NCI-H187 (cell line): ENCODE measurements at regions not wholly inside any gene's neighbourhood (a gene's known extent, or its start where the extent isn't known, plus 50 kb on each side); places are given as distances from the start of the nearest gene placed in this dataset.

Experiments
- DNase-seq, 2 experiments: peaks; one replicate each; lab custom pipeline; 2025; lab: John Stamatoyannopoulos, UW

DNA sequence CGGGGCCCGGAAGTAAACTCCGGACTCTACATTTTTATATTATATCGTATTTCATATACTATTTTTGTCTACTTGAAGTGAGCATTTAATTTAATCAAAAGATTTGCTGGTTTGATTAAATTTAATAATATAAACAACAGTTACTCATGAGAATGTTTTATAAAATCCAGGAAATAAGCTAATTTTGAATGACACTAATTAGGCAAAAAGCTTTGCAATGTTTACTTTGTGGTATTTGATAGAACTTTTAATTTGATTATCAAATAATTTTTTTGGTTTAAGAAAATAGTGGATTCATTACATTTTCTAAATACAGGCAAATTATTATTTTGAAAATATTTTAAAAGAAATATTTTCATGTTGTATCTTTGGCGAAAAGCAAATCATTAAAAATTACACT is 900.4 kb upstream of the CDH2 start:
- no peak for DNase-seq

DNA sequence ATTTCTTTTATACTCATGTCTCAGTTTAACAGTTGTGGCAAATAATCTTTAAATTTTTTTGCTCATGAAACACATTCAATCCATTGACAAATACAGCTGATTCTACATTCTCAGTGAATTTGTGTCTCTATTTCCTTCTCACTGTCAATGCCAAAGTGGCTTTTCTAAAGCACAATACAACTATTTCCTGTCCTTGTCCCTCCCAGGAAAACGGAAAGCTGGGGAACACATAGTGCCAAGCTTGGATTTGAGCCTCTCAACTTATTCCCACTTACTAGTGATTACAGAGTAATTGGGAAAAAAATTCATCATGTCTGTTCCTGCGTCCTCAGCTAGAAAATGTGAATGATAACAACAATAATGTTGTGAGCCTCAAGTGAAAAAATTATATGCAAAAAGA is 899.7 kb upstream of the CDH2 start:
- DNase-seq, result no peak

DNA sequence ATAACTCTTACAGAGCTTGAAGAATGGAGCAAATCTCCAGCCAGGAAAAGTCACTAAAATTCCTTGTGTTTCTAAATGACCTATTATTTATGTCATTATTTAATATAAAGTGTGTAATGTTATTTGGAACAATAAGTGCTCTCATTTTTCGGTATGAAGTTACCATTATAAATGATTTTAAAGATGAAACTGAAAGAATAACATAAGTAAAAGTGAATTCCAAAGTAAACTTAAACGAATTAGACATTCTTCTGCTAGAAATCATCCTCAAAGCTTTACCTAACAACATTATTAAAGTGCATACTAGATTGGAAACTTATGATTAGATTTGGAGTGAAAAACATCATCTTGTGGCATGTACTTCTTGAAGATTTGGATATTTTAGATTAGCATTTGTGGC is 897.2 kb upstream of the CDH2 start:
- DNase-seq, result no peak

- no peak for DNase-seq
Observed at GRCh38 chr18:29071869-29072268, 894.9 kb upstream of the CDH2 start.

GRCh38 chr18:29063346-29063745 is 886.4 kb upstream of the CDH2 start:
- no peak for DNase-seq

DNA sequence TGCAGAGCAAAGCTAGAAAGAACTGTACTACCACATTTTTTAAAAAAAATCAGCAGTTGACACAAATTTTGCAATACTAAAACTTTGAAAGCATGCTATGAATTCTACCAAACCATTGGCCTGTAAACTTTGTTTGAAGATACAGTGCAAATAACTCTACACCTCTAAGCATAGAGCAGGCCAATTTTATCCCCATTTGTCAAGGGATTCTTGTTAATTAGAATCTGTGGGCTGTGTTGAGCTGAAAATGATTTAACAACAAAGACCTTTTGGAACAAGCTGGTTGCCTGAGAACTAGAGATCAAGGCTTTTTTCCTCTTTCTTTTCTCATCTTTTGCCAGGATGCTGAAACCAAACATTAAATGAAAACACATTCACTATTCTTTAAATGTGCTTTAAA is 886.0 kb upstream of the CDH2 start:
- no peak for DNase-seq

DNA sequence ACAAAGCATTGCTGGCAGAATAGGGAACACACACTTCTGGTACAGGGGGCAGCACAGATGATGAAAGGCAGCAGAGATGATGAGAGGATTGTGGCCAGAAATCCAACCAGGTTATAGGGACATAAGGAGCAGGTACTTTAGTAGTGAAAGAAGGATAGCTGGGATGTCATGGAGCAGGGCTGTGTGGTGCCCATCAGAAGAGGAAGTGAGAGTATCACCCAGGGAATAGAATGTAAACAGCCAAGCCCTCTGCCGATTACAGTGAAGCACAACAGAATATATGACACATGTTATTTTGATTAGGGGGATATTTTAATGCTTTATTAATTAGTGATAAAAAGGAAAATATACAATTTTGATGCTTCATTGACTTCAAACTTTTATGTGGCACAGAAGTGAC is 883.4 kb upstream of the CDH2 start:
- DNase-seq, result no peak

DNA sequence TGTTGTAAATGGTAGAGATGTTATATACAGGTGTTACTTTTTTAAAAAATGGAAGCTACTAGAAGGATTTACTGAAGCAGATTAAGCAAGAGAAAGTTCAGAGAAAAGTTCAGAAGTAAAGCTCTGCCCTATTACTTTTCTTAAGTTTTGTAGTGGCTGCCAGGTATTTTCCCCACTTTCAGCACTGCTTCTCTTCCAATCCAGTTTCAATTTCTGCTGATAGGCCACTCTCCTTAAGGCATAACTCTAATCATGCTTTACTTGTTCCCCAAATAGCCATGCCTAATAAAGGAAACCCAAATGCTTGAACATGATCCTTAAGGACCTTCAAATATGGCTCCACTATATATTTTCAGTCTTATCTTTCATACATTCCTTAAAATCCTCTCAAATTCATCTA is 880.8 kb upstream of the CDH2 start:
- DNase-seq, result no peak

DNA sequence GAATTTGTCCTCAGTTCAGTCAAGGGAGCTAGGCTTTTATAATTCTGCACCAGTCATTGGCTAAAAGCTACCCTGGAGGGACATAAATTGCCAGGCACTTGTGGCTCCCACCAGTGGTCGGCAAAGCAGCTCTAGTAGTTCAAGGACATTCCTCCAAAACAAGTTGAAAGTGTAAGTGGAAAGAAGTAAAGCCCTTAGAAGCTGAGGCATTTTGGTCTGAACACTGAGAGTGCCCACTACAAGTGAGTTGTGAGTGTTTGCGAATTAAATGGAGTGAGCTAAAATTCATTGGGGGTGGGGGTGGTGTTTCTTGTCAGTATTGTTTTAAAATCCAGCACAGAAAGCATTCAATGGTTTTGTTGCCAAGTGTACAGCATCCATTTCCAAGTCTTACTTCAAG is 879.9 kb upstream of the CDH2 start:
- no peak for DNase-seq

DNA sequence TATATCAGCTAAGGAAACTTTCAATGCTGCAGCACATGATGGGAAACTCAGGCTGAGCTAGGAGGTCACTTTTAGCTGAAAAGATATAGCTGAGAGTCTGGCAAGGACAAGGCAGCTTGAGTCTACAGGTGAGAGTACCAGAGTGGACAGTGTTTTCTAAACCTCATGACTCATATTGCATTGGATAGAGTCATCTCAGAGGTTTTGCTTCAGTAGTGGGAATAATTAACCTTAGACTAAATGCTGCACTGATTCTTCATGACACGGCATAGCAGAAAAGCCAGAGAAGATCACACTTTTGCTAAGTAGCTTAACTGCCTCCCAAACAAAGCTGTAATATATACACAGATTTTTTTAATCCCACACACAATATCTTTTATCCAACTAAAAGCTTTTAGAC is 865.0 kb upstream of the CDH2 start:
- no peak for DNase-seq

GRCh38 chr18:29034113-29034856 is 857.4 kb upstream of the CDH2 start:
- no peak for DNase-seq

- no peak for DNase-seq
Observed at GRCh38 chr18:29028560-29028959, 851.6 kb upstream of the CDH2 start.

DNA sequence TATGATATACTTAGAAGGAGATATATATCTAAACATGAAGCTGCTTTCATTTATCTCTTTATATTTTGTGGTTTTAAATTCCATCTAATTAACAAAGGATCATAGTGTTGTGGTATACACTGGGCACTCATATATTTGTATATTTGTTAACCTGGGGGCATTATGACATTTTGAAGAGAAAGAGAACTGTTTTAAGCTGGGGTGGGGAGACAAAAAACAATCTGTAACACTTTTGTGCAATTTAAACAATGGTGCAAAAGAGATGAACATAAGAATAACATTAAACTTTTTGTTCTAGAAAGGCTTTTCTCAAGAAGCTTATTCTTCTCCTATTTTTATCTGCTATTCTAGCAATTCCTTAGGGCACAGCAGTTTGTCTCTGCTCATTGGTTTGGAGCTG is 842.0 kb upstream of the CDH2 start:
- no peak for DNase-seq

DNA sequence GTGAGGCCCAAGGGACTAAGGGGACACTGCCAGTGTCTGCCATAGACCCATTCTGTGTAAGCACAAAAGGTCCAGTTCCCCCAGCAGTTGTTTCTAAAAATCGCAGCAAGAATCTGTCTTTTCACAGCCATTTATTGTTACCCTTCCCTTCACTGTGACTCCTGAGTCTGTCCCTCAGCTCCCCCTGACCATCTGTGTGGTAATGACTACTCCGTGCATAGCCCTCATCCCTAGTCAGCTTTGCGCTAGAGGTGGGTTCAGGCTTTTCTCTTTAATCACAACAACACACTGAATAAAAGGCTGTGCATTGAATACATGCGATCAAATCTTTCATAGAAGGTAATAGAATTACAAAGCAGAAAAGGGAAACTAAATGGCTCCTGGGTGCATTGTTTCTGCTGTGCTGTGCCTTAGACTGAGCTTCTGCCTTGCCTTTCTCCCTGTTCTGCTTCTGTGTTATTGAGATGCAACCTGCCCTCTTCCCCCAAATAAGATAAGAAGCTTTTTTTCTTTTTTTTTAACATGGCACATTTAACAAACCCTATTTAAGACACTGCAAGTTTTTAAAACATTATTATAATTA is 836.0 kb upstream of the CDH2 start:
- no peak for DNase-seq

DNA sequence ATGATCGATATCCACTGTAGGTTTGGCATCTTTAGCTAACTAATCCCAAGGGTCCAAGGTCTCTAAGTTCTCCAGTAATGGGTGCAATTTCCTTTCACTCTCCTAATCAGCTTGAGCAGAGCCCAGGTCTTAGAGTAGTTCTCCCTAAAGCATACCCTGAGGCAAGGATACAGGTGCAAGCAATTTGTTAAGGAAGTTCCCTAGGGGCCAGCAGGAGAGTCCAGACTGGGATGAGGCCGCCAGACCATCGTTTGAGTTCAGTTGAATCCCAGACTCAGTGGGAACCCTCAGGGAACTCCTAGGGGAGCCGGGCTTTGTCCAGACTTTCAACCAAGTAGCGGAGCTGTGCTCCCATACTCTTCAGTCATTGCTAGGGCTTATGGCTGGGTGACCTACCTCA is 835.4 kb upstream of the CDH2 start:
- DNase-seq, result no peak

DNA sequence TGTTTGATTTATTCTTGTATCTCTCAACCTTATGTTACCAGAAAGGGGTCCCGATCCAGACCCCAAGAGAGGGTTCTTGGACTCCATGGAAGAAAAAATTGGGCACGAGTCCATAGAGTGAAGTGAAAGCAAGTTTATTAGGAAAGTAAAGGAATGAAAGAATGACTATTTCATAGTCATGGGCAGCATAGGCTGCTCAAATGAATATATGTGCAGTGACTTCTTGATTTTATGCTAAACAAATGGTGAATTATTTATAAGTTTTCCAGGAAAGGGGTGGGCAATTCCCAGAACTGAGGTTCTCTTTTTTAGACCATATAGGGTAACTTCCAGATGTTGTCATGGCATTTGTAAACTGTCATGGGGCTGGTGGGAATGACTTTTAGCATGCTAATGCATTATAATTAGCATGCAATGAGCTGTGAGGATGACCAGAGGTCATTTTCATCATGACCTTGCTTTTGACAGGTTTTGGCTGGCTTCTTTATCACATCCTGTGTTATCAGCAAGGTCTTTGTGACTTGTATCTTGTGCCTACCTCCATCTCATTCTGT is 832.4 kb upstream of the CDH2 start:
- DNase-seq, result no peak

GRCh38 chr18:29008809-29009208 is 831.9 kb upstream of the CDH2 start:
- DNase-seq, result no peak

- DNase-seq, result no peak
Observed at GRCh38 chr18:29007986-29008654, 831.2 kb upstream of the CDH2 start.

DNA sequence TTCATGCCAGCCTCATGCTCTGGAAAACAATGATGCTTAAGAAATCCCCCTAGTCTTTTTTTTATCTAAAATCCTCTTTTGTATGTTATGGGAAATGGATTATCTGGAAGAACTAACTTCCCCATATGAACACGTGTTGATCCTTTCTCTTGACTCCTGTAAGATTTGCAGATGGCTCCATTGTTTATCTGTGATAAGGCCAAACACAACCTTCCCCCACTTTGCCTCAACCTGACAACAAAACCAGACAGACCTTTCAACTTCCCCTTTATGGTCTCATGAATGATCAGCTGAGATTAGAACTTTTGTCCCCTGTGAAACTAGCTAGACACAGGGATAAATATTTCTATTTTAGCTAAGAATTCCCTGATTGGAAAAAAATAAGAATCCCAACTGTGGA is 828.0 kb upstream of the CDH2 start:
- no peak for DNase-seq

DNA sequence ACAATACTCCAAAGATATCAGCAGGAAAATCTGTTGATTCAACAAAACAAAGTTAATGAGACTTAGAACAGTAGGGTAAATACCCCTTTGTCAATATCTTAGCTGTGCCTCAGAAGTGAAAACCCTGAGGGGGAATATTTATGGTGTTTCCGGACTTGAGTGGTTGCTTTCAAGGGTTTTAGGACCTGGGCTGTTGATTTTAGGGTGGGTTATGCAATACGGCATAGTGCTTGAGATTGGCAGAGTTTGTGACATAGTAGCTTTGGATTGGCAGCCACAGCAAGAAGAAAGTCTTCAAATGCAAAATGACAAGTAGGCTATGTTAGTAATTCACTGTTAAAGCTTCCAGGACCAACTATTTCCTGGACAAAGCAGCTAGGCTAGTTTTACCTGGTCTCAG is 826.3 kb upstream of the CDH2 start:
- no peak for DNase-seq

- no peak for DNase-seq
Observed at GRCh38 chr18:29002747-29003146, 825.8 kb upstream of the CDH2 start.

DNA sequence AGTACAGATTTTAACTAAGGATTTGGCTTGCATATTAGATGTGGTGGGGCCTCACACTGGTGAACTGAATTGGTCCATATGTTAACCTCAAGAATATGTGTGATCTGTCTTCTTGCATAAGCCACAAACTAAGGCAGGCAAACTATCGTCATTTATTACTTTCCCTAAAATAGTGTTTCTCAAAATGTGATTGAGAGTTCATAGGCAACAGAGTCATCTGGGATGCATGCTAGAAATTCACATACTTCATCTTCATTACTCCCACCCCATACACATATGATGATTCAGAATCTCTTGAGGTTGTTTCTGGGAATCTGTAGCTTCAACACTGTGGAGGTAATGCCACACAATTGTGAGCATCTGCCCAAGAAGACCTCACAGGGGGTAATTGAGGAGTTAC is 822.8 kb upstream of the CDH2 start:
- no peak for DNase-seq

GRCh38 chr18:28995319-28995718 is 818.4 kb upstream of the CDH2 start:
- no peak for DNase-seq
